ENCODE measurements at regions not wholly inside any gene's neighbourhood (a gene's known extent, or its start where the extent isn't known, plus 50 kb on each side); places are given as distances from the start of the nearest gene placed in this dataset.

DNA sequence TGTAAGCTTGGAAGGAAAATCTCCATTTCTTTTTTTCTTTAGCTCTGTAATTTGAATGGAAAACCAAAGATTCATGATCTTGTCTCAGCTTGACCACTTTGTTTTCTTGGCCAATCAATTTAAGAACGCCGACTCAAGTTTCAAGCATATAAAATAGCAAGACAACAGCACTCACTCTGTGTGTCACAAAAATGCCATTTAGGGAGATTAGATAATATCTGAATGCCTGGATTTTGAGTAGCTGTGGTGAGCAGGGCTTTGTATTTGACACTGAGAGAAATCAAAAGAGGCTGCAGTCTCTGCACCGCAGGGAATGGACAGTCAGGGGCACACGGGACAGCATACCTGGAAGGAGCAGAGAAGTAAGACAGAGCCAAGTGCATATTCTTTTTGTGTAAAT lies 209.5 kb upstream of the SLC10A2 start:
- no peak for DNase-seq (ENCODE audit: low read depth)

DNA sequence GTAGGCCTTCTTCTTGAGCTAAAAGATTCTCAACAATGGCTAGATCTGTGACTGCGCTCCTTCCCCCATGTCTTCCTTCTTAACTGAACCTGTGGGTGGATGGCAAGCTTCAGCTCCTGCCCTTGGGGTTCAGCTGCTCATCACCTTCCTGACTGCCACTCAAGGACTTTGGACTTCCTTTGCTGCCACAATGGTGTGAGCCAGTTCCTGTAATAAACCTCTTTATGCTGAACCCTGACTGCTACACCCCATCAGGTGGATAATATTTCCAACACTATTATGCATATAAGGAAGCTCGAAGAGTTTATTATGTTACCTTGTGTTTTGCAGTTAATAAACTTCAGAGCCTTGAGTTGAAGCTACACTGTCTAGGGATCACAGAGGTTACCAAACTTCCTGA lies 208.9 kb upstream of the SLC10A2 start:
- DNase-seq (ENCODE audit: low read depth): no peak

DNA sequence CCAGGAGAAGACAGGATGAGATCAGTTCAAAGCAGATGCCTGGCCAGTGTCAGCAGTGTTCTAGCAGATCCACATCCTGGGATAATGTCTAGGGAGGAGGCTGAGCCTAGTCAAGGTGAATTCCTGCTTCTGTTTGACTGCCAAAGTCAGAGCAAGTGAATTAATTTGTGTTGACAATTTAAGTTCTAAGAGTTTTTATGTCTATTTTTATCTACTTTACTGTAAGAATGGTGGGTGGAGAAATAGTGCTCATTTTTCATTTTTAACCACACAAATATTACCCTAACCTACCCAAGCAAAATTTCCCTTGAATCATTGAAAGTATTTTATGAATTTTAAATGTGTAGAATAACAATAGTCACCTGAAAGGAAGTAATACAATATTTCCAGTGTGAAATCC lies 207.6 kb upstream of the SLC10A2 start:
- no peak for DNase-seq (ENCODE audit: low read depth)

DNA sequence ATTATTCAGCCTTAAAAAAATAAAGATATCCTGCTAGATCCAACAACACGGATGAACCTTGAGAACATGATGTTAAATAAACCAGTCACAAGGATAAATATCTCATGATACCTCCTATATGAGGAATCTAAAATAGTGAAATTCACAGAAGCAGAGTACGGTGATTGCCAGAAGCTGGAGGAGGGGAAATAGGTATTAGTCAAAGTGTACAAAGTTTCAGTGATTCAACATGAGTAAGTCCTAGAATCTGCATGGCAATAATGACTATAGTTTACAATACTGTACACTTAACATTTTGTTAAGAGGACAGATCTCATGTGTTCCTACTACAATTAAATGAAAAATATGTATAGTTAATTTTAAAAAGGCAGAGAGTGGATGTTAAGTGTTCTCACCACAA lies 206.6 kb upstream of the SLC10A2 start:
- DNase-seq (ENCODE audit: low read depth): no peak

DNA sequence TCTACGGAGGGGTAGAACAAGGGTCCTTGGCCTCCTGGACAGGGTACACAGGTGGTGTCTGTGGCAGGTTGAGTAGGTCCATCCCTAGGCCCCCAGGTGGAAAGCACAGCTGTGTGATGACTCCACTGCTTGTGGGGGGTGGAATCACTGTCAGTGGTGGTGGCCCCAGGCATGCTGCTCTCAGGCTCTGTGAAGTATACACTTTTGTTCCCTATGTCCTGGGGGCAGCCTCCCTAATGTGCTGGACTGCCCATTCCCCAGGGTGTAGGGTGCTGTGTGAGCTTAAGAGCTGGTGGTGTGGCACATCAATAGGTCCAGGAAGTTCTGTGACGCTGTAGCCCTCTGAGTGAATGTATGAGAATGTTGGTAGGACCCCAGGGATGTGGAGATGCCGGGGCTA lies 197.2 kb upstream of the SLC10A2 start:
- DNase-seq (ENCODE audit: low read depth): no peak

DNA sequence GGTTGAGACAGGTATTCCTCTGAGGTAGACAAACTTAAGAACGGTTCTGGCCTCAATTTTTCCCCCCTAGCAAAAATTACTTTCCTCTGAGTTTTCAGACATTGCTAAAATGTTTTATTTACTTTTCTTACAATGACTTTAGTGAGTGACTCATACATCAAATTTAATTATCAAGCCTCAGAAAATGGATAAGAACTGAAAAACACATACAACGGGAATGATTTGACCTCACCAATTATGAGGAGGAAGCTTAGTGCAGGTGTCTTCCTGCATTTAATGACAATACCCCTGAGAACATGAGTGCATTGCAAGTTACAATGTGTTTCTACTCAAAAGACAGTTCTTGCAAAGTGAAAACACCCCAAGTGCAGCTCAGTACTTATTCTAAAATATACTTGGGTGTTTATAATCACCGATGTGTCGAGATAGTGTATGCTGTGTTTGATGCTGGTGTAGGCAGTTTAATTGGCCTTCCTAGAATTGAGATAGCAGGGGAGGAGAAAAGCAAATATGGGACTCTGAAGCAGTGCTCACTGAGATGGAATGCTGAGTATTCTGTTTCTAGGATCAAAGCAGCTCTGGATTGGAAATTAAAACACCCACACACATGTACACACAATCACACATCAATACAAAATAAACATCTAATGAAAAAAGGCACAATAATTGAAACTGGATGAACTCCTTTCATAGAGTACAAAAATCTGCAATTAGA lies 189.5 kb upstream of the SLC10A2 start:
- DNase-seq (ENCODE audit: low read depth): no peak

DNA sequence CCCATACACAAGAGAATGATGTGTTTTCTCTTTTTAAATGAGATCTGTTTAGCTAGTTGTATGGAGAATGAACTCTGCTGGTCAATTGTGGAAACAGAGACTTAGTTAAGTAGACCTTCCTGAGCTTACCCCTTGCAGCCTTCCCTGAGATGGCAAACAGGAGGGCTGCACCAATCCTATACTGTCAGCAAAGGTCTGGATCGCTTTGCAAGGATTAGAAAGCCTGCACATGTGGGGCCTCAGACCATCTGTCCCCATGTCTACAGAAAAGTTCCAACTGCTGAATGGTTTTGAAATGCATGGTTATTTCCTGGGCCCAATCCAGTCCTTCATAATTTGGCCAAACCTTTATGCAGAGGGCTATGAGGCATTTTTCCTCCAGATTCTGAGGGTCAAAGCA lies 183.9 kb upstream of the SLC10A2 start:
- DNase-seq (ENCODE audit: low read depth): no peak

DNA sequence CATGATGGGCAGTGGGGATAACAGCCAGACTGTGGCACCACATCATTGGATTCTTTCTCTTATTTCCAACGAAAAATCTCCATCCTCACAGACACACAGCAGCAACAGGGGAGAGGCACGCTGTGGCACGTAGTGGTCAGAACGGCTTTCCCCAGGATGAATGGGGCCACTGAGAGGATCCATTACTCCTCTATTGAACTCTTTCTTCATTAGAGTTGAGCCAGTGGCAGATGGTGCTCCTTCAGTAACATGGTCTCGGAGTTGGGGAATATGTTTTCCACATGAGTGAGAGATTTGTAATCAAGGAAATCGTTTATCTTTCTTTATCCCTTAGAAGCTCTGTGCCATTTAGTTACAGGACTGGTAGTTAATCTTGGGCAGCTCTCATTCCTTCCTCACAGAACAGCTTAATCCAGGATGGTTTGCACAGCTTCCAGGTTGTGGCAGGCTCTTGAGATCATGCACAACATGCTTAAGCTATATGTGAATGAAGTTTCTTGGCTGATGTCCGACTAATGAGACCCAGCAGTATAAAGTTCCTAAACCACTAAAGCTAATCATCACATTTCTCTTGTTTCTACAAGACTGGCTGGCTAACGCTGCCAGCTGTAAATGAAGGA lies 180.5 kb upstream of the SLC10A2 start:
- no peak for DNase-seq (ENCODE audit: low read depth)

DNA sequence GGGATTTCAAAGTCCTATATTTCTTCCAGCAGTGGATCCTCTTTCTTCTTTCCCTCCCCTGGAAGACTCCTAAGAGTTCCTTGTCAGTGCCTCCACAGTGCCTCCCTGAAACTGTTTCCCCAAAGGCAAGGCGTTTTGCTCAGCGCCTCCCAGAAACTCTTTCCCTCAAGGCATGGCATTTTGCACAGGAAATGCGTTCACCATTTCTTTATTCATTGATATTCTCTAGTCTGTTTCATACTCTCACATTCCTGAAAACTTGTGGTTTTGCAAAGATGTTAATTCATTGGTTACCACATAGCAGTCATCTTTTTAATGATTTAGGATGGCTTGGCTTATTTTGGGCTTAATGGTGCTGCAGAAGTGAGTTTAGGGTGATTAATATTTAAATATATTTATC lies 177.3 kb upstream of the SLC10A2 start:
- DNase-seq (ENCODE audit: low read depth): no peak

DNA sequence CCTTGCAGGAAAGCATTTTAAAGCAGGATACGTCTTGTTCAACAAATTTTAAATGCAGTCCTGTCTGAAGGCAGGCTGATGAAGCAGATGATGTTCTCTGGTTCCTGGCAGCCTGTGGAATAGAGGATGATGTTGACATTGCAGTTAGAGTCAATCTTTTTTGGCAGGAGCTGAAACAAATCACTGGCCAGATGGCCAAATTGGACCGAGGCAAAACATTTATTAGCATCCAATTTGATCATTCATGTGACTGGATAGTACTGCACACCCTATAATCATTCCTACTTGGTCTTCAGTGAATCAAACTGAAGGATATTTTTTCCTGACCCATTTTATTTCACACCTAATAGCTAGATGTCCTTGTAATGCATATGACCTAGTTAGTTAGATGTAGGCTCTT lies 172.2 kb upstream of the SLC10A2 start:
- no peak for DNase-seq (ENCODE audit: low read depth)

DNA sequence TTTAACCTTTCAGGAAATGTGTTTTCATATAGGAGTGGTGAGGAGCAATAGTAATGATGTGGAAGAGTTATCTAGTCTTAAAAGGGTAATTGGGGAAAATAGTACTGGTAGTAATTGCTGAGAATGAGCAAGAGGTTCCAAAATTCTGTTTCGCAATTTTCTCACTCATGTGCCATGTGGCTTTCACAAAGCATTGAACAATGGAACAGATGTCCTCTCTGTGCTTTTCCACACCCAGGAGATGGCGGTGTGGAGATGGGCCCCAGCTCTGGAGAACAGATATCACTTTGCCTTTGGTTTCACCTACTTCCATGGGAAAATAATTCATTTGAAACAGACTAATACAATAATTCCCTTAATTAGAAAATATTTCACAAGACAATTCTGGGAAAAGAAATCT lies 170.0 kb upstream of the SLC10A2 start:
- DNase-seq (ENCODE audit: low read depth): no peak

DNA sequence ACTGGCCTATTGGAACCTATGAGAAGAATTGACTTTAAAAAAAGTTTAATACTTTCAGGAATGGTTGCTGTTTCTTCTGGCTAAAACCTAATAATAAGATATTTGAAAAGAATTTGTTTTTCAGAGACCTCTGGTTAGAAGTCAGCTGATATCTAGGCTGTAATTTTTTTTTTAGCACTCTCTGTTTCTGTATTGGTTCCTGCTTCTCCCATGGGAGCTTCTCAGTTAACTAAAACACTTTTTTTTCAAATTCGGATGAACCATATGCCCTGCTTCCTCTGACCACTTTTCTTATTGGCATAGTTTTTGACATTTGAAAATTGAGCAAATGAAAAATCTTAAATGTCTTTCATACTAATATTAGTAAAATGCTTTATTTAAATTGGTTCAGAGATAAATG lies 163.5 kb upstream of the SLC10A2 start:
- no peak for DNase-seq (ENCODE audit: low read depth)

DNA sequence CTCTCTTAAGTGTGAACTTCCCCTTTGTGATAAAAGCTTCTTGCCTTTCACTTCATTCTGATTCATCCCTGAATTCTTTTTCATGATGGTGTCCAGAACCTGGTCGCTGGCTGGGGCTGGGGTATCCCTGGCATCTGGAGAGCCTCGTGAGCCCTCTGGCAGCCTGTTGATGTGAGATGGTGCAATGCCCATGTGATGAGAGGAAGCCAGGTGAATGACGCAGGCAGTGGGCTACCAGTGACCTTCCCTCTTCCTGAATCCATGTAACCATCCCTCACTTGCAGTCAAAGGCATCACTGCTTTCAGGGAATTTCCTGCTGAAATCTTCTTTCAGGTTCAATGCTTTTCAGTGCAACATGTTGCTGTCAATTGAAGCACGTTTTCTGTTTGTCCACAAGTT lies 158.6 kb upstream of the SLC10A2 start:
- DNase-seq (ENCODE audit: low read depth): no peak

DNA sequence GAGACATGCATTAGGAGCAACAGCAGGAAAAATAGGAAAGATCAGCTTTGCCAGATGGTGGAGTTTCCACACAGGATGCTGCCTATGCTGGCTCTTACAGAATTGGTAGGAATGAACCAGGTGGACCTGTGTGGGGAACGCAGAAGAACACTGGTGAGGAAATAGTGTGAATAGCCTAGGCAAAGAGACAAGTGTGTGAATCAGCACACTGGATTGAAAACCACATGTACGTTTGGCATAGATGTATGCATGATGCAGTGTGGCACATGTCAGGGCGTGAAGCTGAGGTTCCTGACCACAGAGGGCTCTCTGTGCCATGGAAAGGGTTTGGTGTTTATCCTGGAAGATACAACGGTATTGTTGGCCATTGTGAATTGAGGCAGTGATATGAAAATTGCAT lies 156.5 kb upstream of the SLC10A2 start:
- DNase-seq (ENCODE audit: low read depth): no peak

DNA sequence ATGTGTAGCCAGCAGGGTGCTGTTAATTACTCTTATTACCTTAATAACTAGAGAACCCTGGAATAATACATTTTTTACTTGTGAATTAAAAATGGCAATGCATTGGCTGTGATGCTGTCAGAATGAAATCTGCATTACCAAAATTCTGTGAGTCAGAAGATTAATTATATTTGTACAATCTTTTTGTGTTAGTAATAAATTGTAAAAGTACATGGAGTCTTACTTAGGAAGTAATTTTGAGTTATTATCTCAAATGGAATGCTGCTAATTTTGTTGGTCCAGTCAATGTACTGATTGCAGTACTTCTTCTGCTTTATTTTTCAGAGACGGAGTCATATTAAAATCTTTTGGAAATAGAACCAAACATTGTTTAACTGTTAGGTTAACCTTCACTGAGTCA lies 152.0 kb upstream of the SLC10A2 start:
- DNase-seq (ENCODE audit: low read depth): no peak

DNA sequence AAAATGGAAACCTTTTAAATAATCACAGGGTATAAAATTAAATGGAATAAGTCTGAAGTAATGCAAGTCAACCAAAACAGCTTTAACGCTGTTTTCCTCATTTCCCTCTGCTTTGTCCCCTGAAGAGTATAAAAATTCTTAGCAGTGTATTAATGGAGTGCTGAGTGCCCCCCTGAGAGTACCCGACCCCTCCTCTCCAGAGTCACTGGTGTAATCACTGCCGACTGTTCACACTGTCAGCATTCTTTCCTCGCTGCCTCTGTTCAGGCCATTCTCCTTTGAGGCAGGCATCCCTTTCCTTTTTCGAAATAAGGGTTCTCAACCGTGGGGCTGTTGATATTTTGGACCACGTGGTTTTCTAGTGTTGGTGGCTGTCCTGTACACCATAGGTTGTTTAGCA lies 146.9 kb upstream of the SLC10A2 start:
- DNase-seq (ENCODE audit: low read depth): no peak

DNA sequence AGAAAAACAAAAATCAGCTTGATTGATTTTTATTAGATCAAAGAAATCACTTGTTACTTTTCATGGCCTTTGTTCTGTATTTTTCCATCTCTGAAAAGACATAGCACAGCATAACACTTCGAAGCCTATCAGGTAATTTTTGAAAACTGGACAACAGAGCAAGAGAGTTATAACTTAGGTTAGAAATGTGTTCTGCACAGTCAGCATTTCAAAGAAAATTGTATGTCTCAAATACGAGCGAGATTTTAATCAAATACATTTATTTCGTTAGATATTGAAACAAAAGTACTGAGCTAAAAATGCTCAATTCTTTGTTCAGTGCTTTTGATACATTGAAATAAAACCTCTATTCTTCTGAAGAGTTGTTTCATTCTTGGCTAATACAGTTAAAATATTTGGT lies 144.1 kb upstream of the SLC10A2 start:
- no peak for DNase-seq (ENCODE audit: low read depth)

DNA sequence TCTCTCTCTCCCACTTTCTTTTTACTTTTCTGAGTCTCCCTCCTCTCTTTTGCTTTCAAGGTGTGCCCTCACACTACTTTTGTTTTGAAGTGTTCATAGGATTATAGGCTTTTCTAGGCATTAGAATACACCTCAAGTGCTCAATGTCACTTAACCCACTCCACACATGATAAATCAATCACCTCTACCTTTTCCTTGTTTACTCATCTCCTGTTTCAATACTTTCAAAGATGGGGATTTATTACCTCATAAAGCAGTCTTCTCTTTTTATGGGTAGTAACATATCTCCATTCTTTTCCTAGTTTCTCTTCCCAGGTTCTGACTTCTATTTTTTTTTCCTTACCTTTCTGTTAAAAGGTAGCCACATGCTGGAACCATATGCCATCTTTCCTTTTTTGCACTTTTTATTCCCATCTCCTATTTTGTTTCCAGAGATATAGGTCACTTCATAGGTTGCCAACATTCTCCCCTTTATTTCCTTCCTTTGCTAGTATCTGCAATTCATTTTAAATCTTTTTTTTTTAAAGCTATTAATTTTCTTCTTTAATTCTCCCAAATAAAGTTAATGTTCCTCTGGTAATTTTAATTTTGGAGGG lies 137.6 kb upstream of the SLC10A2 start:
- DNase-seq (ENCODE audit: low read depth): no peak

DNA sequence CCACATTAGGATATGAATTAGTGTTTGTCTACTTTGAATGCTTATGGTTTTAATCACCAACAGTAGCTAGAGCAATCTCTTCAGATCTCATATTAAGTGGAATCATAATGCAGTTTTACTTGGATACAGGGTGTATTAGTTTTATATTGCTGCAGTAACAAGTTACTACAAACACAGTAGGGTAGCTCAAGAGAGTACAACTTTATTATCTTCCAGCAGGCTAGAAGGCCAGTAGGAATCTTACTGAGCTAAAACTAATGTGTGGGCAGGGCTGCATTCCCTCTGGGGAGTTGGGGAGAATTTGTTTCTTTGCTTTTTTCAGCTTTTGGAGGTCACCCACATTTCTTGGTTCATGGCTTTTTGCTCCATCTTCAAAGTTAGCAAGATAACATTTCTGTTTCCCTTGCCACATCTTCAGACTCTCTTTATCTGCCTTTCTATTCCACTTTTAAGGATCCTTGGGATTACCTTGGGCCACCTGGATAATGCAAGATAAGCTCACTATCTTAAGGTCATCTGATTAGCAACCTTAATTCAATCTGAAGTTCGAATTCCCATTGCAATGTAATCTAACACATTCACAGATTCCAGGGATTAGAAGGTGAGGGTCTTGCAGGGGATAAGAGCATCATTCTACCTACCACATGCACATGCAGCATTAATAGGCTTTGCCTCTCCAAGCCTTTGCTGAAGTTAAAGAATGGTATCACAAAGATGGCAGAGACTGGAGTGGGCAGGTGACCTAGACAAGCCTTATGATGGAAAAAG lies 134.1 kb upstream of the SLC10A2 start:
- no peak for DNase-seq (ENCODE audit: low read depth)

DNA sequence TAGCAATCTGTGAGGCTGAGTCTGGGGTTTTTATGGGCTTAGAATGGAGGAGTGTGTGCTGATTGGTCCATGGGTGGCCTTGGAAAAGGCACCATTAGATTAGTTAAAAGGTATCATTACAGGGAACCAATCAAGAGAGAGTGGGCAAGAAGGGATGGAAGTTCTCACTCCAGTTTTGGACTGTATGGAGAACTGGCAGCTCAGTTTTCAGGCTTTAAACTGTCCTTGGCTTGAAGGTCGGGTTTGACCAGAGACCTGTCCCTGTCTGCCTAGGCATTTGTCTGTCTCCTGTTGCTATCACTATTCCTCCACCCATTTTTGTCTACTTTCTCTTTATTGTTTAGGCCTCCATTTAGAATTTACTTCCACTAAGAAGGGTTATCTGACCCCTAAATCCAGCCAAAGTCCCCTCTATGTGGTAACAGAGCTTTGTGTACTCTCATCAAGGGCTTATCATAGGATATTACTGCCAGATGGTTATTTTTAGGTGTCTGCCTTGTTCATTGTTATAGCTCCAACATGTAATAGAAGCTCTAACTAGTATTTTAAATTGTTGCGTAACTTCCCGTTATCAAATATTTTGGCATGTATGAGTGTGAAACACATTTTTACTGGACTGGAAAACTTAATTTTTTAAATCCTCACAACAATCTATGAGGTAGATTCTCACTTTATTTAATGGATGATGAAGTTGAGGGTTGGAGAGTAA lies 133.3 kb upstream of the SLC10A2 start:
- DNase-seq (ENCODE audit: low read depth): no peak

DNA sequence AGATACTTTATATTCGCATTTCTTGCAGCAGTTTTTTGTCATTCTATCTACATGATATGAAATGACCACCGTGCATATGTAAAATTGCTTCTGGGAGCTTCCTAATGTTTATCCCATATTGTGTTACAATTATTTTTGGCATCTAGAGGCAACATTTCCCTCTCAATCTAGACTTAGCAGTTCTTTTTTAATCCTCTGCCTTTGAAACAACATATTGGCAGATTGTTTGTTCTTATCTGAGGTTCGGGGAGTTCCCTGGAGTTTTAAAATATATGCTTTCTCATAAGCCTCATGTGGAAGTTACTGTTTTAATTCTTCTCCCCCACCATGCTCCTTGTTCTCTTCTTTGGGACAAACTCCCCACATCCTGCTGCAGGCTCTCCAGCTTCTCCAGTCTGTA lies 130.1 kb upstream of the SLC10A2 start:
- DNase-seq (ENCODE audit: low read depth): no peak

DNA sequence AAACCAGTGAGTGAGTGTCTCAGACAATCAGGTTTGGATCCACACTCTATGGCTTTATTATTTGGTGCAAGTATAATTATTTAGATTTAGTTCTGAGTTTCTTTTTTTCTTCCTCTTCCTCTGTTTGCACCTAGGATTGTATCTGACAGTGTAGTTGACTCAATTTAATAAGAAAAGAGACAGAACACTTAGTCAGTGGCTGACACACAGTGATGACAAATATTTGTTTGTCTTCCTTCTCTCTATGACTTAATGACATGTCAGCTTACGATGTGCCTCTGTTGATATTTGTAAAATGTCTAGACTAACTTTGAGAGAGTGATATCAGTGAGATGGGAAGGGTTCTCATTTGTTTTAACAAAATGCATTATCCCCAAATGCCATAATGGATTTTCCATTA lies 129.5 kb upstream of the SLC10A2 start:
- no peak for DNase-seq (ENCODE audit: low read depth)

DNA sequence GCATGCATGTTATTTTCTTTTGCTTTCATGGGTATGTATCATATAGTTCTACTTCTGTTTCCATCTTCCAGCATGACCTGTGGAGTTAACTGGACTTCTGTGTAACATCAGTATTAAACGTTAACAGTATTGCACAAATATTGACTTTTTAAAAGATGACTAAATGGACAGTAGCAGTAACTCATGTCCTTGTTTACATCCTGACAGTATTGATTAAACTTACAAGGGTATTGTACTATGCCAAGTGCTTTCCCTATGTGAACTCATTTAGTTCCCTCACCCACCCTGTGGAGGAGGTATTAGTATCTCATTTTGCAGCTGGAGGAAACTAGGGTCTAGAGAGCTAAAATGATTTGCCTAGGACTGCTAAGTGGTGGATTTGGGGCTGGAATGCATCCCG lies 128.7 kb upstream of the SLC10A2 start:
- DNase-seq (ENCODE audit: low read depth): no peak
